B cell (primary cell): ENCODE measurements at regions not wholly inside any gene's neighbourhood (a gene's known extent, or its start where the extent isn't known, plus 50 kb on each side); places are given as distances from the start of the nearest gene placed in this dataset.

Source experiments
- ATAC-seq: fragments of 200-7000 bp; cut with Tn5 transposase; one replicate; pipeline ENCODE4 v1.10.0; 2021; ENCODE audit warnings: low read depth, mild to moderate bottlenecking, moderate number of reproducible peaks, moderate library complexity
- CTCF ChIA-PET: fragments of 350-600 bp; sonication (Branson Sonifier 250); formaldehyde crosslinking; loops from one replicate; lab custom pipeline; 2021; ENCODE audit warnings: antibody characterized with exemption, inconsistent platforms; lab: Charles Lee
- POLR2A ChIA-PET: fragments of 350-600 bp; sonication (Branson Sonifier 250); formaldehyde crosslinking; loops from one replicate; lab custom pipeline; 2021; ENCODE audit warnings: antibody characterized with exemption; lab: Charles Lee
- DNase-seq: peaks from one replicate; pipeline ENCODE4 v3.0.0; 2013
- H2AFZ ChIP-seq: 2 replicates; pipeline ENCODE4 v1.6.1; 2012; ENCODE audit warnings: mild to moderate bottlenecking, low read depth, low read length; ENCODE audit not compliant: insufficient read depth, poor library complexity, severe bottlenecking
- H3K27ac ChIP-seq, 2 donors: 1 replicate in 1 of 2; 2 replicates in 1 of 2; pipeline ENCODE4 v1.5.1; 2012 to 2013; ENCODE audit warnings: low read length in 2 of 2, mild to moderate bottlenecking in 2 of 2, moderate library complexity in 1 of 2
- H3K27me3 ChIP-seq, 4 experiments: fragments of 200-600 bp in 1 of 4; sonication (generic) in 1 of 4; replicated peaks in 1 of 4; 1 replicate in 2 of 4; 2 replicates in 2 of 4; pipeline versions ENCODE4 v1.6.1 to v1.7.0; 2013 to 2016; ENCODE audit warnings: low read length in 3 of 4, mild to moderate bottlenecking in 2 of 4, mixed read lengths in 1 of 4, moderate library complexity in 1 of 4; ENCODE audit not compliant: insufficient read depth in 4 of 4, control insufficient read depth in 3 of 4; ENCODE audit errors: control extremely low read depth in 1 of 4
- H3K36me3 ChIP-seq, 2 experiments: replicated peaks in 1 of 2; 1 replicate in 1 of 2; 2 replicates in 1 of 2; pipeline versions ENCODE4 v1.6.1 to v1.7.1; 2013; ENCODE audit warnings: low read length in 1 of 2; ENCODE audit not compliant: insufficient read depth in 2 of 2, control insufficient read depth in 1 of 2; ENCODE audit errors: control extremely low read depth in 1 of 2, extremely low read depth in 1 of 2
- H3K4me1 ChIP-seq, 2 donors: fragments of 200-600 bp in 1 of 2; sonication (generic) in 1 of 2; 1 replicate in 1 of 2; 2 replicates in 1 of 2; pipeline versions ENCODE4 v1.5.1 to v1.6.1; 2013 to 2017; ENCODE audit warnings: low read length in 2 of 2; ENCODE audit not compliant: control insufficient read depth in 2 of 2, insufficient read depth in 2 of 2
- H3K4me2 ChIP-seq: replicated peaks from 2 replicates; pipeline ENCODE3; 2012; ENCODE audit warnings: mild to moderate bottlenecking, low read depth, low read length; ENCODE audit not compliant: poor library complexity, severe bottlenecking
- H3K4me3 ChIP-seq, 5 experiments: fragments of 200-600 bp in 1 of 5; sonication (generic) in 1 of 5; 1 replicate in 3 of 5; 2 replicates in 2 of 5; pipeline versions ENCODE4 v1.5.1 to v1.7.0; 2011 to 2016; ENCODE audit warnings: low read length in 4 of 5, mild to moderate bottlenecking in 4 of 5, low read depth in 2 of 5, control low read depth in 1 of 5, moderate library complexity in 1 of 5; ENCODE audit not compliant: insufficient read depth in 1 of 5; ENCODE audit errors: control extremely low read depth in 1 of 5, extremely low read depth in 1 of 5
- H3K79me2 ChIP-seq: fragments of 200-600 bp; sonication (generic); one replicate; pipeline ENCODE4 v1.6.0; 2016; ENCODE audit warnings: low read length; ENCODE audit not compliant: control insufficient read depth, insufficient read depth
- H3K9ac ChIP-seq: fragments of 200-600 bp; sonication (generic); 2 replicates; pipeline ENCODE4 v1.6.1; 2017; ENCODE audit warnings: mild to moderate bottlenecking, low read length, moderate library complexity
- H3K9me3 ChIP-seq, 3 donors: one replicate each; pipeline versions ENCODE4 v1.6.1 to v1.7.1; 2013; ENCODE audit warnings: low read length in 2 of 3; ENCODE audit not compliant: control insufficient read depth in 2 of 3, insufficient read depth in 1 of 3; ENCODE audit errors: control extremely low read depth in 1 of 3
- H4K20me1 ChIP-seq: 2 replicates; pipeline ENCODE4 v1.6.0; 2012; ENCODE audit warnings: mild to moderate bottlenecking, low read length; ENCODE audit not compliant: insufficient read depth, control insufficient read depth, poor library complexity, severe bottlenecking
- H3K27ac Mint-ChIP-seq: one replicate; pipeline ENCODE4 v1.8.0; 2021; ENCODE audit warnings: mixed read lengths
- H3K27me3 Mint-ChIP-seq: one replicate; pipeline ENCODE4 v1.8.0; 2021; ENCODE audit warnings: mixed read lengths
- H3K4me1 Mint-ChIP-seq: one replicate; pipeline ENCODE4 v1.8.0; 2021; ENCODE audit warnings: mixed read lengths
- H3K4me3 Mint-ChIP-seq: one replicate; pipeline ENCODE4 v1.8.0; 2021; ENCODE audit warnings: mixed read lengths
- H3K9me3 Mint-ChIP-seq: one replicate; pipeline ENCODE4 v1.8.0; 2022; ENCODE audit warnings: mixed read lengths; ENCODE audit not compliant: insufficient read depth
- EZH2 ChIP-seq: IDR thresholded peaks from 2 replicates; pipeline ENCODE4 v1.6.1; 2012; ENCODE audit warnings: borderline replicate concordance, low read depth, mild to moderate bottlenecking, moderate library complexity, low read length; ENCODE audit not compliant: insufficient read depth, poor library complexity, severe bottlenecking
- WGBS: methylation state at CpG from one replicate; pipeline ENCODE4 v1.1.5; 2013; ENCODE audit warnings: missing lambda C conversion rate; ENCODE audit not compliant: insufficient coverage; 5-methylcytosine and 5-hydroxymethylcytosine counted together
- intact Hi-C: fragments of 100-400 bp; cut with micrococcal nuclease; formaldehyde crosslinking; loops from one replicate; pipeline ENCODE4 v1.10.0; 2022
- TF ChIP-seq, protein P1 (sequence below): fragments of 200-600 bp; IDR thresholded peaks from one replicate; pipeline ENCODE4 v1.8.0; 2022; ENCODE audit warnings: antibody characterized with exemption, mild to moderate bottlenecking

GRCh38 chr2:67633212-67633856, 236.2 kb downstream of the ETAA1 start:
- Mint-ChIP-seq H3K9me3 (no peaks in the 10 kb centered on the region), H3K27ac (no peak overlapping the region), H3K27me3 (peaks cover 3% of the 10 kb centered on the region), H3K4me1 (no peaks in the 10 kb centered on the region), H3K4me3 (no peak overlapping the region)
- intact Hi-C loops = no loop called here
- H3K4me3 ChIP-seq = no peak overlapping the region
- TF ChIP-seq, protein P1, sequence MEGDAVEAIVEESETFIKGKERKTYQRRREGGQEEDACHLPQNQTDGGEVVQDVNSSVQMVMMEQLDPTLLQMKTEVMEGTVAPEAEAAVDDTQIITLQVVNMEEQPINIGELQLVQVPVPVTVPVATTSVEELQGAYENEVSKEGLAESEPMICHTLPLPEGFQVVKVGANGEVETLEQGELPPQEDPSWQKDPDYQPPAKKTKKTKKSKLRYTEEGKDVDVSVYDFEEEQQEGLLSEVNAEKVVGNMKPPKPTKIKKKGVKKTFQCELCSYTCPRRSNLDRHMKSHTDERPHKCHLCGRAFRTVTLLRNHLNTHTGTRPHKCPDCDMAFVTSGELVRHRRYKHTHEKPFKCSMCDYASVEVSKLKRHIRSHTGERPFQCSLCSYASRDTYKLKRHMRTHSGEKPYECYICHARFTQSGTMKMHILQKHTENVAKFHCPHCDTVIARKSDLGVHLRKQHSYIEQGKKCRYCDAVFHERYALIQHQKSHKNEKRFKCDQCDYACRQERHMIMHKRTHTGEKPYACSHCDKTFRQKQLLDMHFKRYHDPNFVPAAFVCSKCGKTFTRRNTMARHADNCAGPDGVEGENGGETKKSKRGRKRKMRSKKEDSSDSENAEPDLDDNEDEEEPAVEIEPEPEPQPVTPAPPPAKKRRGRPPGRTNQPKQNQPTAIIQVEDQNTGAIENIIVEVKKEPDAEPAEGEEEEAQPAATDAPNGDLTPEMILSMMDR = no peak
- TF ChIP-seq EZH2 = no peak
- H3K9me3 ChIP-seq = no peaks in the 10 kb centered on the region
- no peaks in the 10 kb centered on the region for H3K27me3 ChIP-seq
- H3K36me3 ChIP-seq = no peaks in the 10 kb centered on the region
- POLR2A ChIA-PET = no interaction called here
- no peaks in the 10 kb centered on the region for H3K4me1 ChIP-seq
- H3K79me2 ChIP-seq = no peaks in the 10 kb centered on the region
- no CpG with 5 or more reads among the region's 3 CpGs for WGBS
- H3K4me2 ChIP-seq = no peak overlapping the region
- H2AFZ ChIP-seq = no peak overlapping the region
- CTCF ChIA-PET = no interaction called here
- ATAC-seq (no peak), DNase-seq (no peak)
- H3K27ac ChIP-seq = no peak overlapping the region
- H4K20me1 ChIP-seq = no peaks in the 10 kb centered on the region
- no peak overlapping the region for H3K9ac ChIP-seq

GRCh38 chr2:67638146-67638545, 241.0 kb downstream of the ETAA1 start:
- no peak overlapping the region for H3K4me3 ChIP-seq
- H3K9me3 ChIP-seq = no peaks in the 10 kb centered on the region
- no peak overlapping the region for H3K9ac ChIP-seq
- H3K79me2 ChIP-seq = no peaks in the 10 kb centered on the region
- intact Hi-C loops = no loop called here
- 22% methylated on average over 1 of the region's 3 CpGs for WGBS
- H3K4me1 ChIP-seq = no peaks in the 10 kb centered on the region
- H3K9me3 Mint-ChIP-seq = no peaks in the 10 kb centered on the region
- no peaks in the 10 kb centered on the region for H4K20me1 ChIP-seq
- CTCF ChIA-PET = no interaction called here
- no peak overlapping the region for H3K4me3 Mint-ChIP-seq
- POLR2A ChIA-PET = no interaction called here
- H2AFZ ChIP-seq = no peak overlapping the region
- no peak overlapping the region for H3K27ac Mint-ChIP-seq
- no peaks in the 10 kb centered on the region for H3K36me3 ChIP-seq
- no peak for ATAC-seq
- H3K4me1 Mint-ChIP-seq = no peaks in the 10 kb centered on the region
- no peak for DNase-seq
- H3K27ac ChIP-seq = no peak overlapping the region
- H3K27me3 Mint-ChIP-seq = peaks cover 7% of the 10 kb centered on the region
- H3K4me2 ChIP-seq = no peak overlapping the region
- no peaks in the 10 kb centered on the region for H3K27me3 ChIP-seq
- TF ChIP-seq EZH2 = no peak
- TF ChIP-seq, protein P1 = no peak
